ENCODE measurements at regions not wholly inside any gene's neighbourhood (a gene's known extent, or its start where the extent isn't known, plus 50 kb on each side); places are given as distances from the start of the nearest gene placed in this dataset.
A peak's percentile ranks its signal among the peaks of the same experiment; 100 is the strongest.

DNA sequence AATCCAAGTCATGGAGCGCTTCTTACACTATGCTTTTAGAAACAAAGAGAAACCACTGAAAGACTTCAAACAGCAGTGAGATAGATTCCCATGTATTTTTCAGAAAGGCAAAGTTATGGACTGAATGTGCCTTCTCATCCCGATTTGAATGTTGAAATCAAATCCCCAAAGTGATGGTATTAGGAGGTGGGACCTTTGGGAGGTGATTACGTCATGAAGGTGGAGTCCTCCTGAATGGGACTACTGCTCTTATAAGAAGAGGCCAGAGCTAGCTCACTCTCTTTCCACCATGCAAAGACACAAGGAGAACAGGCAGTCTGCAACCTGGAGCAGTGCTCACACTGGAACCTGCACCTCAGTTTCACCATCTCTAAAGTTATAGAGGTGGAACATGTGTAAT, 1279.8 kb downstream of the GATA3 start:
- TF ChIP-seq CREB1 (IDR thresholded peaks at IDR 0.05; ENCODE audit: low read depth): no peak
- no peak for TF ChIP-seq EP300 (IDR thresholded peaks at IDR 0.05; ENCODE audit: borderline replicate concordance)
- TF ChIP-seq TEAD4 (IDR thresholded peaks at IDR 0.05): no peak
- no peak for TF ChIP-seq YY1 (IDR thresholded peaks at IDR 0.05; ENCODE audit: low read depth)
- no peak for TF ChIP-seq FOXM1 (IDR thresholded peaks at IDR 0.05; ENCODE audit: borderline replicate concordance, low read depth)
- no peak for TF ChIP-seq RAD21 (IDR thresholded peaks at IDR 0.05; ENCODE audit: low read depth)
- TF ChIP-seq, protein P1, sequence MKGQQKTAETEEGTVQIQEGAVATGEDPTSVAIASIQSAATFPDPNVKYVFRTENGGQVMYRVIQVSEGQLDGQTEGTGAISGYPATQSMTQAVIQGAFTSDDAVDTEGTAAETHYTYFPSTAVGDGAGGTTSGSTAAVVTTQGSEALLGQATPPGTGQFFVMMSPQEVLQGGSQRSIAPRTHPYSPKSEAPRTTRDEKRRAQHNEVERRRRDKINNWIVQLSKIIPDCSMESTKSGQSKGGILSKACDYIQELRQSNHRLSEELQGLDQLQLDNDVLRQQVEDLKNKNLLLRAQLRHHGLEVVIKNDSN (IDR thresholded peaks at IDR 0.05): no peak
- no peak for TF ChIP-seq EGR1 (IDR thresholded peaks at IDR 0.05)
- no peak for TF ChIP-seq ZBTB7A (IDR thresholded peaks at IDR 0.05; ENCODE audit: low read depth)
- no peak for TF ChIP-seq TAF1 (IDR thresholded peaks at IDR 0.05; ENCODE audit: low read depth)
- no peak for TF ChIP-seq MAX (IDR thresholded peaks at IDR 0.05)
- TF ChIP-seq NFIC (IDR thresholded peaks at IDR 0.05): no peak
- TF ChIP-seq TCF12 (IDR thresholded peaks at IDR 0.05; ENCODE audit: low read depth): no peak
- TF ChIP-seq CEBPB (IDR thresholded peaks at IDR 0.05): no peak
- TF ChIP-seq, protein P2, sequence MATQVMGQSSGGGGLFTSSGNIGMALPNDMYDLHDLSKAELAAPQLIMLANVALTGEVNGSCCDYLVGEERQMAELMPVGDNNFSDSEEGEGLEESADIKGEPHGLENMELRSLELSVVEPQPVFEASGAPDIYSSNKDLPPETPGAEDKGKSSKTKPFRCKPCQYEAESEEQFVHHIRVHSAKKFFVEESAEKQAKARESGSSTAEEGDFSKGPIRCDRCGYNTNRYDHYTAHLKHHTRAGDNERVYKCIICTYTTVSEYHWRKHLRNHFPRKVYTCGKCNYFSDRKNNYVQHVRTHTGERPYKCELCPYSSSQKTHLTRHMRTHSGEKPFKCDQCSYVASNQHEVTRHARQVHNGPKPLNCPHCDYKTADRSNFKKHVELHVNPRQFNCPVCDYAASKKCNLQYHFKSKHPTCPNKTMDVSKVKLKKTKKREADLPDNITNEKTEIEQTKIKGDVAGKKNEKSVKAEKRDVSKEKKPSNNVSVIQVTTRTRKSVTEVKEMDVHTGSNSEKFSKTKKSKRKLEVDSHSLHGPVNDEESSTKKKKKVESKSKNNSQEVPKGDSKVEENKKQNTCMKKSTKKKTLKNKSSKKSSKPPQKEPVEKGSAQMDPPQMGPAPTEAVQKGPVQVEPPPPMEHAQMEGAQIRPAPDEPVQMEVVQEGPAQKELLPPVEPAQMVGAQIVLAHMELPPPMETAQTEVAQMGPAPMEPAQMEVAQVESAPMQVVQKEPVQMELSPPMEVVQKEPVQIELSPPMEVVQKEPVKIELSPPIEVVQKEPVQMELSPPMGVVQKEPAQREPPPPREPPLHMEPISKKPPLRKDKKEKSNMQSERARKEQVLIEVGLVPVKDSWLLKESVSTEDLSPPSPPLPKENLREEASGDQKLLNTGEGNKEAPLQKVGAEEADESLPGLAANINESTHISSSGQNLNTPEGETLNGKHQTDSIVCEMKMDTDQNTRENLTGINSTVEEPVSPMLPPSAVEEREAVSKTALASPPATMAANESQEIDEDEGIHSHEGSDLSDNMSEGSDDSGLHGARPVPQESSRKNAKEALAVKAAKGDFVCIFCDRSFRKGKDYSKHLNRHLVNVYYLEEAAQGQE (IDR thresholded peaks at IDR 0.05; ENCODE audit: low read depth): no peak

- TF ChIP-seq FOXM1 (IDR thresholded peaks at IDR 0.05; ENCODE audit: borderline replicate concordance, low read depth) (no peak), NFIC (IDR thresholded peaks at IDR 0.05) (no peak), EGR1 (IDR thresholded peaks at IDR 0.05) (no peak), EP300 (IDR thresholded peaks at IDR 0.05; ENCODE audit: borderline replicate concordance) (no peak), CREB1 (IDR thresholded peaks at IDR 0.05; ENCODE audit: low read depth) (no peak)
- TF ChIP-seq, protein P1 (IDR thresholded peaks at IDR 0.05): no peak
- TF ChIP-seq, protein P2 (IDR thresholded peaks at IDR 0.05; ENCODE audit: low read depth): no peak
Observed at GRCh38 chr10:9339716-9340115, 1285.2 kb downstream of the GATA3 start.

DNA sequence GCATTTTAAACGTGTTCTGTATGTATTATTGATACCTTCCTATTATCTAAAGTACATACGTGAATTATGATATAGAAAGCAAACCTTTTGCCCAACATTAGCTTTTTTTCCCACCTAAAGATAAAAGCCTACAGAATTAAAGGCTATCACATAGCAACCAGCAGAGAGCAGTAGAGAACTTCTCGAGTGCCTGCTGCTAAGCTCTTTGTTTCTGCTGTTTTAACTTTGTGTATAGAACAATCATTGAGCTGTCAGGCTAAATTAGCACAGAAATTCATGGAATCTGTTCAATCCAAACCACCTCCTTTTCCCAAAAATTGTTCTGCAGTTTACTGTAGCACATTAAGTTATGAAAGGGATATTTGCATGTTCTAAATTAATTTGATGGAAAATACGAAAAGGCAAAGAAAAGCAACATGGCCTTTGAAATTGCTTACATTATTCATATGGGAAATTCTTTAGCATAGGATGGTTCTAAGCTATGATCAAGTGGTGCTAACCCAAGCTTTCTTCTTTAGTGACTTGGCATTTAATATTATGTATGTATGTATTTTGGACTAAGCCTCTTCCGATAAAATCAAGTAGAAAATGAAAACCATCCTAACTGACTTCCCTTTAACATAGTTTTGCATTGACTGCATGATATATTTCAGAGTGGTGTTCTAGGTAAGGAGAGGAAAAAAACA, 1288.5 kb downstream of the GATA3 start:
- TF ChIP-seq, protein P2 (IDR thresholded peaks at IDR 0.05; ENCODE audit: low read depth): no peak
- TF ChIP-seq TAF1 (IDR thresholded peaks at IDR 0.05; ENCODE audit: low read depth): no peak
- no peak for TF ChIP-seq NFIC (IDR thresholded peaks at IDR 0.05)
- no peak for TF ChIP-seq CEBPB (IDR thresholded peaks at IDR 0.05)
- peak; percentile 50 for TF ChIP-seq RAD21 (IDR thresholded peaks at IDR 0.05; ENCODE audit: low read depth)
- TF ChIP-seq CREB1 (IDR thresholded peaks at IDR 0.05; ENCODE audit: low read depth): no peak
- TF ChIP-seq TEAD4 (IDR thresholded peaks at IDR 0.05): peak; percentile 37

DNA sequence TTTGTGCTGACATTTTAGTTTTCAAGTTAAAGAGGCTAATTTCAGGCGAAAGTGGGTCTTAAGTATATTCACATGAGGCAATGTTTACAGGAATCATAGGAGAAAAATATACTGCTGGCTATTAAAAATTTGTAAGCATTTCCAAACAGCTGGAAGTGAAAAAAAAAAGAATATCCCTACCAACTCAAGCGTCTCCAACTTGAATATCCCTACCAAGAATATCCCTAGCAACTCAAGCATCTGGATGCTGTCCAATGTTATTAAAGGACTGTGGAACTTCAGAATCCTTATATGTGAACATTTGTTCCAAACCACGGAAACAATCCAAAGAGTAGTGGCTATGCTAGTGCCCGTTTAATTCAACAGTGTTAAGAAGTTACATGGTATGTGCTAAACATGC, 1303.0 kb downstream of the GATA3 start:
- no peak for TF ChIP-seq ZBTB7A (IDR thresholded peaks at IDR 0.05; ENCODE audit: low read depth)
- no peak for TF ChIP-seq TEAD4 (IDR thresholded peaks at IDR 0.05)
- TF ChIP-seq NFIC (IDR thresholded peaks at IDR 0.05): no peak
- TF ChIP-seq CREB1 (IDR thresholded peaks at IDR 0.05; ENCODE audit: low read depth): no peak
- no peak for TF ChIP-seq EP300 (IDR thresholded peaks at IDR 0.05; ENCODE audit: borderline replicate concordance)
- TF ChIP-seq MAX (IDR thresholded peaks at IDR 0.05): no peak
- no peak for TF ChIP-seq EGR1 (IDR thresholded peaks at IDR 0.05)

GRCh38 chr10:9362721-9363120, 1308.2 kb downstream of the GATA3 start:
- TF ChIP-seq MAX (IDR thresholded peaks at IDR 0.05) (no peak), EP300 (IDR thresholded peaks at IDR 0.05; ENCODE audit: borderline replicate concordance) (no peak)
